ENCODE measurements at regions not wholly inside any gene's neighbourhood (a gene's known extent, or its start where the extent isn't known, plus 50 kb on each side); places are given as distances from the start of the nearest gene placed in this dataset.

DNA sequence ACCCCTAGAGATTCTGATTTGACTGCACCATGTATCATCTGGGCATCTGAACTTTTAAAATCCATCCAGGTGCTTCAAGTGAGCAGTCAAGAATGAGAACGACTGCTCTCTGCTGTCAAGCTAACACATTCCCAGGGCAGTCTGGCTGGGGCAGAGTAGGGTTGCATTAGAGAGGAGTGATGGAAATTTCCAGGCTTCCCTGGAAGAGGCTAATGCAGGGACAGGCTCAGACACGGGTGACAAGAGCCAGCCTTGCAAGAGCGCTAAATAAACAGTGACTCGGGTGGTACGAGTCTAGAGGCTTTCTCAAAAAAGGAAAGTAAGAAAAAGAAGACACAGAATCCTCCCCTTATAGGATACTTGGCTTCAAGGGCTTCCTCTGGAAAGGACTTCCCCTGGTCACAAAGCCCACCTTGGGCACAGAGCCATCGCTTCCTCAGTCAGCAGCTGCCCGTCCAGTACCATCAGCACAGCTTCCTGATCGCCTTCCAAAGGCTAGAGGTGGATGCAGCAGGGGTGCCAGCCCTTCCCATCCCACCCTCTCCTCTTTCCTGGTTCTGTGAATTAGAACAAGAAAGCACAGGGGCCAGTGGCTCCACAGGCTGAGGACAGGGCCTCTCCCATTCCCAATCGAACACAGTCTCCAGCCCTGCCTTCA is 177.4 kb upstream of the RREB1 start:
- no peak for ATAC-seq

DNA sequence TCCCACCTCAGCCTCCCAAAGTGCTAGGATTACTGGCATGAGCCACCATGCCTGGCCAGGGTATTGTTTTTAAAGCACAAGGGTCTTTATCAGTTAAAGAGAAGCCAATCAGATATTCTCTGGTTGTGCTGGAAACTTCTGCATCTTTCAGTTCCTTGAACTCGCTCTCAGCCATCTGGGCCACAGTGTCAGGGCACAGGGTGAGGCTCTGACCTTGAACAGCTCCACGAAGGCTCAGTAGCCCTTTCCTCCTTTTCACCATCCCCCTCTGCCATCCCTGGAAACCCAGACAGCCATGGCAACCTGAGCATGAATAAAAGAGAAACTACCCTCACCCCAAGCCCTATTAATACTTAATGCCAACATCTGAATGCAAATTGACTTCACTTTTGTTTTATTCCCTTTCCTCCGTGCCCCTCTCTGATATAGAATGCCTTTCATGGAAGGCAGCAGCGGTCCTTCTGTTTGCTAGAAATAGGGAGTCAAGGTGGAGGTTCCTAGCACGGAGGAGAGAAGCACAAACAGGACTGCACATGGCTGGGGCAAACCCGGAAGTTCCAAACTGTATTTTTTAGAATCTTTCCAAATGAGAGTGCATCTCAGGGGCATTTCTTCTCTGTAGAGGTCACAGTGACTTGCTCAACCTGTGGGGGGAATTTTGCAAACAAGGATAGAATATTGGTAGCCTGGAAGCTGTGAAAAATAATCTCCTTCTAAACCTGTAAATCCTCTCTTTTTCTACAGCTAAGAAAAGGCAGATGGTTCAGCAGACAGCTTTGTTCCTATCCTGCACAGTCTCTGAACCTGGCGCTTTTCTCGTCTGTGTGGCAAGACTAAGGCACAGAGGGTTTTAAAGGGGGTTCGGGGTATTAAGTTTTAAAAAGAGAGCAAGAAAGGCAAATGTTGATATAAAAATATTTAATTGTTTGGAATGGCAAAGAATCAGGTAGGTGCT is 176.4 kb upstream of the RREB1 start:
- TF ChIP-seq, protein P1, sequence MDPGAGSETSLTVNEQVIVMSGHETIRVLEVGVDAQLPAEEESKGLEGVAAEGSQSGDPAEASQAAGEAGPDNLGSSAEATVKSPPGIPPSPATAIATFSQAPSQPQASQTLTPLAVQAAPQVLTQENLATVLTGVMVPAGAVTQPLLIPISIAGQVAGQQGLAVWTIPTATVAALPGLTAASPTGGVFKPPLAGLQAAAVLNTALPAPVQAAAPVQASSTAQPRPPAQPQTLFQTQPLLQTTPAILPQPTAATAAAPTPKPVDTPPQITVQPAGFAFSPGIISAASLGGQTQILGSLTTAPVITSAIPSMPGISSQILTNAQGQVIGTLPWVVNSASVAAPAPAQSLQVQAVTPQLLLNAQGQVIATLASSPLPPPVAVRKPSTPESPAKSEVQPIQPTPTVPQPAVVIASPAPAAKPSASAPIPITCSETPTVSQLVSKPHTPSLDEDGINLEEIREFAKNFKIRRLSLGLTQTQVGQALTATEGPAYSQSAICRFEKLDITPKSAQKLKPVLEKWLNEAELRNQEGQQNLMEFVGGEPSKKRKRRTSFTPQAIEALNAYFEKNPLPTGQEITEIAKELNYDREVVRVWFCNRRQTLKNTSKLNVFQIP (CRISPR knock-in tag; IDR thresholded peaks at IDR 0.05; ENCODE audit: borderline replicate concordance, low read depth) = no peak
- TF ChIP-seq, protein P2, sequence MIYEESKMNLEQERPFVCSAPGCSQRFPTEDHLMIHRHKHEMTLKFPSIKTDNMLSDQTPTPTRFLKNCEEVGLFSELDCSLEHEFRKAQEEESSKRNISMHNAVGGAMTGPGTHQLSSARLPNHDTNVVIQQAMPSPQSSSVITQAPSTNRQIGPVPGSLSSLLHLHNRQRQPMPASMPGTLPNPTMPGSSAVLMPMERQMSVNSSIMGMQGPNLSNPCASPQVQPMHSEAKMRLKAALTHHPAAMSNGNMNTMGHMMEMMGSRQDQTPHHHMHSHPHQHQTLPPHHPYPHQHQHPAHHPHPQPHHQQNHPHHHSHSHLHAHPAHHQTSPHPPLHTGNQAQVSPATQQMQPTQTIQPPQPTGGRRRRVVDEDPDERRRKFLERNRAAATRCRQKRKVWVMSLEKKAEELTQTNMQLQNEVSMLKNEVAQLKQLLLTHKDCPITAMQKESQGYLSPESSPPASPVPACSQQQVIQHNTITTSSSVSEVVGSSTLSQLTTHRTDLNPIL (CRISPR knock-in tag; IDR thresholded peaks at IDR 0.05; ENCODE audit: low read depth) = no peak
- TF ChIP-seq RARB (CRISPR knock-in tag; IDR thresholded peaks at IDR 0.05) = no peak
- no peak for TF ChIP-seq CSDC2 (CRISPR knock-in tag; IDR thresholded peaks at IDR 0.05)
- TF ChIP-seq, protein P3, sequence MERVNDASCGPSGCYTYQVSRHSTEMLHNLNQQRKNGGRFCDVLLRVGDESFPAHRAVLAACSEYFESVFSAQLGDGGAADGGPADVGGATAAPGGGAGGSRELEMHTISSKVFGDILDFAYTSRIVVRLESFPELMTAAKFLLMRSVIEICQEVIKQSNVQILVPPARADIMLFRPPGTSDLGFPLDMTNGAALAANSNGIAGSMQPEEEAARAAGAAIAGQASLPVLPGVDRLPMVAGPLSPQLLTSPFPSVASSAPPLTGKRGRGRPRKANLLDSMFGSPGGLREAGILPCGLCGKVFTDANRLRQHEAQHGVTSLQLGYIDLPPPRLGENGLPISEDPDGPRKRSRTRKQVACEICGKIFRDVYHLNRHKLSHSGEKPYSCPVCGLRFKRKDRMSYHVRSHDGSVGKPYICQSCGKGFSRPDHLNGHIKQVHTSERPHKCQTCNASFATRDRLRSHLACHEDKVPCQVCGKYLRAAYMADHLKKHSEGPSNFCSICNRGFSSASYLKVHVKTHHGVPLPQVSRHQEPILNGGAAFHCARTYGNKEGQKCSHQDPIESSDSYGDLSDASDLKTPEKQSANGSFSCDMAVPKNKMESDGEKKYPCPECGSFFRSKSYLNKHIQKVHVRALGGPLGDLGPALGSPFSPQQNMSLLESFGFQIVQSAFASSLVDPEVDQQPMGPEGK (CRISPR knock-in tag; IDR thresholded peaks at IDR 0.05; ENCODE audit: borderline replicate concordance) = no peak
- no peak for TF ChIP-seq BACH2 (CRISPR knock-in tag; IDR thresholded peaks at IDR 0.05; ENCODE audit: borderline replicate concordance)
- no peak for TF ChIP-seq GLIS3 (CRISPR knock-in tag; IDR thresholded peaks at IDR 0.05)
- TF ChIP-seq ARNTL (CRISPR knock-in tag; IDR thresholded peaks at IDR 0.05; ENCODE audit: borderline replicate concordance, low read depth) = no peak
- no peak for TF ChIP-seq ESRRG (CRISPR knock-in tag; IDR thresholded peaks at IDR 0.05)
- TF ChIP-seq ISL1 (CRISPR knock-in tag; IDR thresholded peaks at IDR 0.05) = no peak
- no peak for TF ChIP-seq ZNF70 (CRISPR knock-in tag; IDR thresholded peaks at IDR 0.05)
- no peak for TF ChIP-seq ZC3H10 (CRISPR knock-in tag; IDR thresholded peaks at IDR 0.05)
- no peak for TF ChIP-seq TCF4 (CRISPR knock-in tag; IDR thresholded peaks at IDR 0.05; ENCODE audit: borderline replicate concordance)
- no peak for ATAC-seq

More for the DNA sequence above, 177.4 kb upstream of the RREB1 start:
- TF ChIP-seq ZNF8 (CRISPR knock-in tag; IDR thresholded peaks at IDR 0.05) (no peak), ISL1 (CRISPR knock-in tag; IDR thresholded peaks at IDR 0.05) (no peak), ZFP30 (CRISPR knock-in tag; IDR thresholded peaks at IDR 0.05) (no peak), SNAI2 (CRISPR knock-in tag; IDR thresholded peaks at IDR 0.05) (no peak), TOX (CRISPR knock-in tag; IDR thresholded peaks at IDR 0.05; ENCODE audit: borderline replicate concordance) (no peak), CSDC2 (CRISPR knock-in tag; IDR thresholded peaks at IDR 0.05) (no peak), ZNF565 (CRISPR knock-in tag; conservative IDR thresholded peaks at IDR 0.05; ENCODE audit: low read depth) (no peak), TCF4 (CRISPR knock-in tag; IDR thresholded peaks at IDR 0.05; ENCODE audit: borderline replicate concordance) (no peak), GLIS3 (CRISPR knock-in tag; IDR thresholded peaks at IDR 0.05) (no peak), ZNF70 (CRISPR knock-in tag; IDR thresholded peaks at IDR 0.05) (no peak), ARNTL (CRISPR knock-in tag; IDR thresholded peaks at IDR 0.05; ENCODE audit: borderline replicate concordance, low read depth) (no peak), OSR1 (CRISPR knock-in tag; IDR thresholded peaks at IDR 0.05) (no peak), ZFP3 (CRISPR knock-in tag; IDR thresholded peaks at IDR 0.05) (no peak), ZC3H10 (CRISPR knock-in tag; IDR thresholded peaks at IDR 0.05) (no peak), PPARA (CRISPR knock-in tag; IDR thresholded peaks at IDR 0.05; ENCODE audit: borderline replicate concordance) (no peak)
- TF ChIP-seq, protein P2 (CRISPR knock-in tag; IDR thresholded peaks at IDR 0.05; ENCODE audit: low read depth) = no peak
- TF ChIP-seq, protein P4, sequence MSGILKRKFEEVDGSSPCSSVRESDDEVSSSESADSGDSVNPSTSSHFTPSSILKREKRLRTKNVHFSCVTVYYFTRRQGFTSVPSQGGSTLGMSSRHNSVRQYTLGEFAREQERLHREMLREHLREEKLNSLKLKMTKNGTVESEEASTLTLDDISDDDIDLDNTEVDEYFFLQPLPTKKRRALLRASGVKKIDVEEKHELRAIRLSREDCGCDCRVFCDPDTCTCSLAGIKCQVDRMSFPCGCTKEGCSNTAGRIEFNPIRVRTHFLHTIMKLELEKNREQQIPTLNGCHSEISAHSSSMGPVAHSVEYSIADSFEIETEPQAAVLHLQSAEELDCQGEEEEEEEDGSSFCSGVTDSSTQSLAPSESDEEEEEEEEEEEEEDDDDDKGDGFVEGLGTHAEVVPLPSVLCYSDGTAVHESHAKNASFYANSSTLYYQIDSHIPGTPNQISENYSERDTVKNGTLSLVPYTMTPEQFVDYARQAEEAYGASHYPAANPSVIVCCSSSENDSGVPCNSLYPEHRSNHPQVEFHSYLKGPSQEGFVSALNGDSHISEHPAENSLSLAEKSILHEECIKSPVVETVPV (CRISPR knock-in tag; IDR thresholded peaks at IDR 0.05) = no peak
- TF ChIP-seq, protein P3 (CRISPR knock-in tag; IDR thresholded peaks at IDR 0.05; ENCODE audit: borderline replicate concordance) = no peak

Data from SK-N-SH treated with all-trans-retinoic acid at 6 μM for 48 hours (cell line).